ENCODE measurements at regions not wholly inside any gene's neighbourhood (a gene's known extent, or its start where the extent isn't known, plus 50 kb on each side); places are given as distances from the start of the nearest gene placed in this dataset.

DNA sequence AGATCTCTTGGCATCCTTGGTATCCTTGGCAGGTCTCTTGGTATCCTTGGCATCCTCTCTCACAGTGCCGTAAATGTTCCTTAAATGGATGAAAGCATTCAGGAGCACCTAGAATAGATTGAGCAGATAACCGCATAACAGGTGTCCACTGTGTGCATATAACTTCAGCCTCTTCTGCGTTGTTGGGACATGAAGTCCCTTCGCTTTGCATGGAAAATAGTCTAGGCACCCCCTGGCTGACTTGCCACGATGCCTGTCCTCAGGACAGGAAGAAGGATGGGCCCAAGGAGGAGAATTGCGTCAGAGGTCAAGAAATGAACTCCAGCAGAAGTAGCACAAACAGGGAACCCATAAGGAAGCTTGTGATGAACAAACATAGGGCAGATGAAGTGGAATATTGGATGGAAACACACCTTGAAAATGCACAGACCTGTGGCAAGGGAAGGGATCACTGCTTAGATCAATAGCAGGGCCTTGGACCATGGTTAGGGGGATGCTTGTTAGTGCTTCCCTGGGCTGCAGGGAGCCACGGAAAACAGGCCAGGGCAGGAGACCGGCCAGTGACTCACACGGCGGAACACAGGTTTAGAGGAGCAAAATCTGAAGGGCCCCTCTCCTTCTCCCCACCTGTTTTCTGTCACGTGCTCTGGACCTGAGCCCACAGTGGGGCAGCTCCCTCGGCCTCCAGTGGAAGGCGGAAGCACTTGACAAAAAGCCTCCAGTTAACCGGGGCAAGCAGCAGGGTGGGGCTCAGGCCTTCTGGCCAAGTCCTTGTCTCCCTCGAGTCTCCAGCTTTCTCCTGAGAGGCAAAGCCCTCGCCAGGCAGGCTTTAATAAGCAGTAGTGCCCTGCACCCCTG lies 99.2 kb upstream of the ASAP2 start:
- WGBS, 2 donors, result 50 to 54% methylated on average over 16 of the region's 16 CpGs
- intact Hi-C loops (cut with DNase I), result no loop called here
- peak; percentile 73 to 78 for DNase-seq

DNA sequence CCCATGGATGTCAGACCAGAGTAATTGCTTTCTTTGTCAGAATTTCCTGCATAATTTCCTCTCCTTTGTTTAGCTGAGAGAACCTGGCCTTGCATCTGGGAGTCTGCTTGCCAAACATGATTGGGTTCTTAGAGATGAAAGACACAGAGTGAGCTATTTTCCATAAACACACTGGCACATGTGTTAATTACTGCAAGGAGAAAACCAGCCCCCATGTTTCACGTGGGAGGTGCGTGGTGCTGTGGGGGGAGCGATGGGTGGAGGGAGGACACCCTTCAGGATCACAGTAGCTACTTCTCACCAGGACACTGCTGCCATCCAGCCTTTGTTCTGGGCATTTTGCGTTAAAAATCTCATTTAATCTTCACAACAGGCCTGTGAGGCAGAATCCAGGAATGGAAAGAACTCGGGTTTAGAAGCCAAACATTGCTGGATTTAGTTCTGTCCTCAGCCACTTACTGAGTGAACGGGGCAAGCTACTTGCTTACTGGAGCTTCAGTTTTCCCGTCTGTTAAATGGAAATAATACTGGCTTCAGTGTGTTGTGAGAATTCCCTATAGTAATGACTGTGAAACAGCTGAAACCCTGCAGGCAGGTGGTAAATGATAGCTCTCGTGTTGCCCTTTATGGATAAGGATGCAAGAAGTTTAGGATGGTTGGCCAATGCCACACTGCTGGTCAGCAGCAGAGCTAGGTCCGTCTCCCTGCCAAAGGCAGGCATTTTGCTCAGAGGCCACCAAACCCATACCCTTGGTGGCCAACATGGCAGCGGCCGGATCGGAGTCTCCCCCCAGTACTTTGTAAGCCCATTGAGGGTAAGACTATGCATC lies 100.1 kb upstream of the ASAP2 start:
- Histone ChIP-seq H3K36me3 (no peaks in the 10 kb centered on the region), H3K27me3 (no peaks in the 10 kb centered on the region), H3K4me1 (peaks cover 0 to 16% of the 10 kb centered on the region in 2 donors), H3K27ac (no peak overlapping the region), H3K9me3 (no peaks in the 10 kb centered on the region), H3K4me3 (replicated peaks in 1 of 3) (no peak overlapping the region)
- 73 to 83% methylated on average over 11 to 12 of the region's 12 CpGs for WGBS, 2 donors
- intact Hi-C loops (cut with DNase I), result no loop called here
- no peak for DNase-seq
- TF ChIP-seq, protein P1, sequence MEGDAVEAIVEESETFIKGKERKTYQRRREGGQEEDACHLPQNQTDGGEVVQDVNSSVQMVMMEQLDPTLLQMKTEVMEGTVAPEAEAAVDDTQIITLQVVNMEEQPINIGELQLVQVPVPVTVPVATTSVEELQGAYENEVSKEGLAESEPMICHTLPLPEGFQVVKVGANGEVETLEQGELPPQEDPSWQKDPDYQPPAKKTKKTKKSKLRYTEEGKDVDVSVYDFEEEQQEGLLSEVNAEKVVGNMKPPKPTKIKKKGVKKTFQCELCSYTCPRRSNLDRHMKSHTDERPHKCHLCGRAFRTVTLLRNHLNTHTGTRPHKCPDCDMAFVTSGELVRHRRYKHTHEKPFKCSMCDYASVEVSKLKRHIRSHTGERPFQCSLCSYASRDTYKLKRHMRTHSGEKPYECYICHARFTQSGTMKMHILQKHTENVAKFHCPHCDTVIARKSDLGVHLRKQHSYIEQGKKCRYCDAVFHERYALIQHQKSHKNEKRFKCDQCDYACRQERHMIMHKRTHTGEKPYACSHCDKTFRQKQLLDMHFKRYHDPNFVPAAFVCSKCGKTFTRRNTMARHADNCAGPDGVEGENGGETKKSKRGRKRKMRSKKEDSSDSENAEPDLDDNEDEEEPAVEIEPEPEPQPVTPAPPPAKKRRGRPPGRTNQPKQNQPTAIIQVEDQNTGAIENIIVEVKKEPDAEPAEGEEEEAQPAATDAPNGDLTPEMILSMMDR (IDR thresholded peaks at IDR 0.05), result no peak
- TF ChIP-seq POLR2A (IDR thresholded peaks at IDR 0.05), result no peak

More for the DNA sequence above, 99.2 kb upstream of the ASAP2 start:
- Histone ChIP-seq H3K4me3 (replicated peaks in 1 of 3) (no peak overlapping the region), H3K27me3 (no peaks in the 10 kb centered on the region), H3K9me3 (no peaks in the 10 kb centered on the region), H3K36me3 (no peaks in the 10 kb centered on the region), H3K27ac (no peak overlapping the region), H3K4me1 (peaks cover 0 to 16% of the 10 kb centered on the region in 2 donors)
- TF ChIP-seq, protein P1 (IDR thresholded peaks at IDR 0.05), result no peak
- no peak for TF ChIP-seq POLR2A (IDR thresholded peaks at IDR 0.05)

DNA sequence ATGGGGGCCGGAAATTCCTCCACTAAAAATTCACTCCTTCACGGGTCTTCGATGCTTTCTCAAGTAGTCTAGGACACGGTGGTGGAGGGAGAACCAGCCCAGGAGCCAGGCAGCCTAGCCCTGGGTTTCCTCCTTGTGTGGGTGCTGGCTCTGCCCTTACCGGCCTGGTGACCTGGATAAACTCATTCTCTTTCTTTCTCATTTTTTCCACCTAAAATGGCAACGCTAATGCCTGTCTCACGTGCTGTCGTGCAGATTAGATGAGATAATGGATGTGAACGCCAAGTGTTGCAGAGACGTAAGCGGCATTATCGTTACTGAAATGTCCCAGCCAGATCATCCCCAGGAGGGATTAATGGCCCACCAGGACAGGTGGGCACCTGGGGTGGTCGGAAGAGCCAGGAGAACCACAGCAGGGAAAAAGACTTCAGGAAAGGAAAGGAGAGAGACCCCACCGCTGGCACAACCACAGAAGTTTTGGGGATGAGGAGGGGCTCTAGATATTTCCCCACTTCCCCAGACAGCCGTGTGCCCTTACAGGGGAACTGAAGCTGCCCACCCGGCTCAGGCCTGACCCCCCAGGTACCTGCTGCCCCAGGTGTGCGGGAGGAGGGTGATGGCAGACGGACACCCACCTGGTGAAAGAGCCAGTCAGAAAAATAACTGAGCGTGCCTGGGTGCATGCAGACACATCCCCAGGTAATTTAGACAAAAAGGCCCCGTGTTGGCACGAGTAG lies 100.8 kb upstream of the ASAP2 start:
- H3K4me3 ChIP-seq (replicated peaks in 1 of 3), result no peak overlapping the region
- no peaks in the 10 kb centered on the region for H3K9me3 ChIP-seq
- no peak for DNase-seq
- TF ChIP-seq POLR2A (IDR thresholded peaks at IDR 0.05), result no peak
- TF ChIP-seq, protein P1 (IDR thresholded peaks at IDR 0.05), result no peak
- H3K36me3 ChIP-seq, result no peaks in the 10 kb centered on the region
- WGBS, 2 donors, result 83 to 86% methylated on average over 21 of the region's 21 CpGs
- intact Hi-C loops (cut with DNase I), result no loop called here
- H3K27ac ChIP-seq, result no peak overlapping the region
- peaks cover 0 to 16% of the 10 kb centered on the region in 2 donors for H3K4me1 ChIP-seq
- H3K27me3 ChIP-seq, result no peaks in the 10 kb centered on the region

DNA sequence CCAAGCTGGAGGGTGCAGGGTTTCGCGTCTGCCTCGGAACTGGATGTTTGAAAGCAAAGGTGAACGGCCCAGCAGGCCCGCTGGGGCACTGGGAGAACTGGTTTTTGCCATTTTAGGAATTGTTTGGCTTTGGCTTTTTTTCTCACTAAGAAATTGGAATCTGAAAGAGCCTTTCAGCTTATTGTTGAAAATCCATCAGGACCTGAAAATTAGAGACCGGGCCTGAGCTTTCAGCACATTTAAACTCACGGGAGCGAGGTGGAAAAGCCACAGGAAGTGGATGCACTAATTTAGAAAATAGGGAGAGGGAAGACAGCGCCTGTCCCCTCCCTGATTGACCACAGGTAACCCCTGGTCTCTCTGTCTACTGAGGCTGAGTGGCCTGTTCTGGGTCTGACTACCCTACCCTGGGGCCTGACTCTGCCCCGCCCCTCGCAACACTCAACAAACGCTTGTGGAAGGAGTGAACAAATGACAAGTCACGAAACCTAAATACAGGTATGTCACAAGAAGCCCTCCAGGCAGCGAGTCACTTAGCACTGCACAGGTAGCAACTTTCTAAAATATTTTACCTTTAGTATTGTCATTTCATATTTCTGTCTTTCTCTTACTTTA lies 100.3 kb upstream of the MBOAT2 start:
- Histone ChIP-seq H3K9me3 (no peaks in the 10 kb centered on the region), H3K4me1 (peaks cover 0 to 16% of the 10 kb centered on the region in 2 donors), H3K36me3 (no peaks in the 10 kb centered on the region), H3K27me3 (no peaks in the 10 kb centered on the region), H3K27ac (no peak overlapping the region), H3K4me3 (replicated peaks in 1 of 3) (no peak overlapping the region)
- TF ChIP-seq, protein P1 (IDR thresholded peaks at IDR 0.05), result no peak
- TF ChIP-seq POLR2A (IDR thresholded peaks at IDR 0.05), result no peak
- DNase-seq, result no peak
- intact Hi-C loops (cut with DNase I), result no loop called here
- WGBS, 2 donors, result 88 to 91% methylated on average over 12 to 14 of the region's 14 CpGs

All from thyroid gland (tissue), 4 donors.